Inferior parietal cortex (tissue), 1 donor: ENCODE measurements at regions not wholly inside any gene's neighbourhood (a gene's known extent, or its start where the extent isn't known, plus 50 kb on each side); places are given as distances from the start of the nearest gene placed in this dataset.
"Not testable (repeated sequence)": the region's sequence is repeated elsewhere in the genome, so short reads cannot be mapped to it uniquely, and the experiment has no call there.

Experiments used
- DNase-seq: peaks from one replicate; pipeline ENCODE4 v3.0.0-alpha.2; 2016; ENCODE audit errors: extremely low spot score

DNA sequence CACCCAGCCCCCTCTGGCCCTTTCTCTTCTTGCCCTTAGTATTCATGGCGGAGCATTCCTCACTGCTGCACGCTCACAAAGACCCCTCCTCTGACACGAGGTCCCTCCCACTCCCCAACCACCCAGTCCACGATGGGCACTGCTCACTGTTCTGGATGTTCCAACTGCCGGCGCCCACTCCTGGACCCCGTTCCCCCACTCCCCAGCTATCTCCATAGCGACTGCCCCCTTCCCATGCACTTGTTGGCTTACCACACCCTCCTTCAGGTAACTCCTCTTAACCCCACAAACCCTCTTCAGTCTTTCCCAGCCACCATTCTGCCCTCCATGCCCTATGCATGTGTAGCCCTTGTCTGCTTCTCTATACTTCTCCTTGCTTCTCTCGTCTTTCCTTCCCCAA is 961.5 kb upstream of the DEFB115 start:
- DNase-seq: not testable (repeated sequence)

DNA sequence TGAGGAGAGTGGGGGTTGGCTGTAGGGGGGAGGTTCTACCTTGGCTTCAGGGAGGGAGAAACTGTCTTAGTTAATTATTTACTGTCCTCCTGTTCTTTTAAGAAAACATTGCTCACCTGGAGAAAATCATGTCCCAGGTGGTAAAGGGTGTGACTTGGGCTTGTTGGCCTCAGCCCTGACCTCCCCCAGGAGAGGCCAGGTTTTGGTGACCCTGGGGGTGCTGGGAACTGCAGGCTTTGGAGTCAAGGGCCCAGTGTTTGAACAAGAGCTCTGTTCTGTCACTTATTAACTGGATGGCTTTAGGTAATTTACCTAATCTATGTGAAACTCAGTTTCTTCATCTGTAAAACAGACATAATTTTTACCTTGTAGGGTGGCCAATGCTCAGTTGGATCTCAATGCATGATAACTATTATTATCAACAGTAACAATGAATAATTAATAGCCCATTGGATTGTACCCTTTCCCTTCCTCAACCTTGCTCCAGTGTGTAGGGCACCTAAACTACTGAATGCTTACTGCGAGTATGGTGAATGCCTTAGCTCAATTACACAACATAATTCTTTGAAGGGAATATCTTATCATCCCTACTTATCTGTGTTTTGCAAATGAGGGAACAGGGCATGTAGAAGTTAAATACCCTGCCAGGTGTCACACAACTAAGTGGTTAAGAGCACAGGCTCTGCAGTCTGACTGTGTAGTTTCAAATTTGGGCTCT is 959.4 kb upstream of the DEFB115 start:
- not testable (repeated sequence) for DNase-seq

DNA sequence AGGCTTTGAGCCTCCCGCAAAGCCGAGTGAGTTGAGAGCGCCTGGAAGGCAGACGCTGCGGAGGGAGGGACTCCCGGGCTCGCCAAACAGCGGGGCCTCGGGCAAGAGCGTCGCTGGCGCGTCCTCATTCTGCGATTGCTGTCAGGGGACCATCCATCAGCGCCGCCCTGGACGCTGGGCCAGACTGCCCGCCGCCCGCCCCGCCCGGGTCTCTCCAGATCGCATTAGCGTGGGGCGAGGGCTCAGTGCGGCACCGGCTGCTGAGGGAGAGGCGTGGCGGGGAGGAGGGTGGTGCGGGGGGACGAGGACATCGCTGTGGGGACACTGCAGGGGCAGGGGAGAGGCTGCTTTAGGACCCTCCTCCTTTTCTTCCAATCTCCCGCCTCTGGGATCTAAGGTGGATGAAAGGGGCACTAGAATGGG is 957.2 kb upstream of the DEFB115 start:
- not testable (repeated sequence) for DNase-seq

DNA sequence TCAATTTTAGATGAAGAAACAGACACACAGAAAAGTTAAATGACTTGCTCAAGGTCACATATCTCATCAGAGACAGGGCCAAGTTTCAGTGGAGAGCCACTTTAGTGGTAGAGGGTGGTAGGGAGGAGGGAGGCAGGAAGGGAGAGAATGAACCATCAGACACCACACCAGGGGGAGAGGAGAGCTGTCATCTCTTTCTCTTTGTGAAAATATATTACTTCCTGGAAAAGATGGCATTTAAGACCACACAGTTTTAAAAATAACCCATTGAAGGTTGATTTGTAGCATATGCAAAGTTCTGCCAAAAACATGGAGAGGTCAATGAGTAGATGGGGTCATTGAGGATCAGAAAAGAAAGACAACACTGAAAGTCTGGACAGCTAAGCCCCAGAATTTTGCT is 954.7 kb upstream of the DEFB115 start:
- DNase-seq: not testable (repeated sequence)

DNA sequence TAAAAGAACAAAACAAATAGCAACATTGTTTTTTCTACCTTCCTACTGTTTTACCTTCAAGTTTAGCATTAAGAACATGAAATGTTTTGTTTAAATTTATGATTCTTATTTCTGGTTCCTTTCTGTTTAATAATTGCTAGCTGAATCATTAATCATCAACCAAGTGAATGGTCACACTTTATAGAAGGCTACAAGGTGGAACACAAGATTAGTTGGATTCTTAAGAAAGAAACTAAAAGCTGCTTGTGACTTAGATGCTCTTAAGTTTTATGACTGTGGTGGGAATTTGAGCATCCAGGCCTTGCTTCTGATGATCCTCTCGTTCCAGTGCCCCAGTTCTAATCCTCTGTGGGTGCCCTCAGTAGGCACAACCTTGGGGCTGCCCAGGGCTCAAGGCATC is 947.5 kb upstream of the DEFB115 start:
- not testable (repeated sequence) for DNase-seq

DNA sequence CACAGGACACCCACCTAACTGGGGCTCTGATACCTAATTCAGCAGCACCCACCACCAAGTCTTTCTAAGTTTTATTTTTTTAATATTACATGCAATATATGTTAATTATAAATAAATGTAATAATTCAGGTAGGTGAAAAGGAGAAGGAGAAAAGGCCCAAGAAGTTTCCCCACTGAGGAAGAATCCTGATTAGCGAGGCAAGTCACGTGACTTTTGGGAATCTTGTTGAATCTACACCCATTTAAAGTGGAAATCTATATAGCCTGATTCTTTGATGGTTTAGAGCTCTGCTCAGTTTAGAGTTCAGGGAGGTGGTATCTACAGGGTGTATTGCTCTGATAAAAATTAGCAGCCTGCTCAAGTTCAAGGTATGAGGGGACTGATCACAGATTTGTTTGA is 947.1 kb upstream of the DEFB115 start:
- not testable (repeated sequence) for DNase-seq

- not testable (repeated sequence) for DNase-seq
Measured at GRCh38 chr20:30312220-30312619, 945.2 kb upstream of the DEFB115 start.

GRCh38 chr20:30313660-30314059 is 943.8 kb upstream of the DEFB115 start:
- not testable (repeated sequence) for DNase-seq

- DNase-seq: not testable (repeated sequence)
Measured at GRCh38 chr20:30316063-30316462, 941.4 kb upstream of the DEFB115 start.

- DNase-seq: not testable (repeated sequence)
Measured at GRCh38 chr20:30316532-30317299, 940.7 kb upstream of the DEFB115 start.

GRCh38 chr20:30333744-30334143 is 923.7 kb upstream of the DEFB115 start:
- not testable (repeated sequence) for DNase-seq

GRCh38 chr20:30337556-30337955 is 919.9 kb upstream of the DEFB115 start:
- DNase-seq: not testable (repeated sequence)

- DNase-seq: peak; percentile 1
Measured at GRCh38 chr20:30348932-30349331, 908.5 kb upstream of the DEFB115 start.

DNA sequence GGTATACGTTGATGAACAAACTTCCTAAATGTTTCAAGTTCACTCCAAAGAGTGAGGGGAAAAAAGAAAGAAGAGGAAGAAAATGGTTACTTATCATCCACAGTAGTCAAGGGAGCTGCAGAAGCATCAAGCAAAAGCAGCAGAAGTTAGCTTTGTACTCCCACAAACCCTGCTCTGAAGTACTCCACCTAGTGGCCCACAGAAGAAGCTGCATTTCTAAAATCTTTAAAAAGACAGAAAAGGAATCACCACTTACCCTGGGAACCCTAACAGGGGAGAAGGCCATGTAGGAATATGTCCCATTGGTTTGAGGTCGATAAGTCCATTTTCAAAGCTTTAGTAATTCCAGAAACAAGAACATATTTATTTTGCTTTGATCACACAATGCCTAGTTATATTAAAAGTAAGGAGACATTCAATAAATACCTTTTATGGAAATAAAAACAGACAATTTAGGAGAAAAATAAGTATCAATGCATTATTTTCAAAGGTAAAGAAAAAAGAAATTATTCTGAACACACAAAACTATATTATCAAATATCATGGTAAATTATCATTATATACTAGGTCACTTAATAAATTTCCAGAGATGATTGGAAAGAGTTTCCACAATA is 900.5 kb upstream of the DEFB115 start:
- not testable (repeated sequence) for DNase-seq

DNA sequence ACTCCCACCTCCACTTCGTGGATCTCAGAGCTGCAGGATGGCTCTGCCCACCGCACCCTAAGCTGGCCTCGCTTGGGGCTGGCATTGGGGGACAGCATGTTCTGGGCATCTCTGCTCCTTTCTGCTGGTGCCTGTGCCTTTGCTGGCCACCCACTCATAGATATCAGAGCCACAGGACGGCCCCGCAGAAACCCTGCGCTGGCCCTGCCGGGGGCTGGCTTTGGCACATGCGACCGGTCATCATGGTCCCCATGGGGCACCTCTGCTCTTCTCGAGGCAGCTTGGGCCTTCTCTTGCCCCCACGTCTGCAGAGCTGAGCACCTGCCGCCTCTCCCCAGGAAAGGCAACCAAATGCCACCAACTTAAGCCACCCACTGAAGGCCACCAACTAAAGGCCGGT is 895.7 kb upstream of the DEFB115 start:
- DNase-seq: not testable (repeated sequence)

- not testable (repeated sequence) for DNase-seq
Measured at GRCh38 chr20:30376430-30376766, 881.1 kb upstream of the DEFB115 start.

GRCh38 chr20:30376767-30377658 is 880.5 kb upstream of the DEFB115 start:
- DNase-seq: peak; percentile 67

- DNase-seq: not testable (repeated sequence)
Measured at GRCh38 chr20:30378317-30378716, 879.1 kb upstream of the DEFB115 start.

GRCh38 chr20:30378721-30379120 is 878.7 kb upstream of the DEFB115 start:
- not testable (repeated sequence) for DNase-seq

GRCh38 chr20:30384841-30385240 is 872.6 kb upstream of the DEFB115 start:
- DNase-seq: not testable (repeated sequence)

GRCh38 chr20:30386099-30386498 is 871.4 kb upstream of the DEFB115 start:
- not testable (repeated sequence) for DNase-seq
